Adrenal gland (tissue), 9 donors: ENCODE measurements at regions not wholly inside any gene's neighbourhood (a gene's known extent, or its start where the extent isn't known, plus 50 kb on each side); places are given as distances from the start of the nearest gene placed in this dataset.

ENCODE experiments used
- DNase-seq, 7 donors: peaks; one replicate each; pipeline ENCODE4 v3.0.0-alpha.2; 2019 to 2020
- H3K27ac ChIP-seq, 5 donors: fragments of 200-600 bp; sonication (generic) in 4 of 5; 1 replicate in 3 of 5; 2 replicates in 2 of 5; pipeline versions ENCODE4 v1.5.1 to v1.8.0; 2016 to 2020; ENCODE audit warnings: mild to moderate bottlenecking in 1 of 5
- H3K27me3 ChIP-seq: fragments of 200-600 bp; 2 replicates; pipeline ENCODE4 v1.8.0; 2021
- H3K36me3 ChIP-seq, 2 donors: fragments of 200-600 bp; replicated peaks in 1 of 2; 1 replicate in 1 of 2; 2 replicates in 1 of 2; pipeline versions ENCODE4 v1.5.1 to v1.8.0; 2018 to 2022
- H3K4me1 ChIP-seq, 2 donors: fragments of 200-600 bp; replicated peaks in 1 of 2; 1 replicate in 1 of 2; 2 replicates in 1 of 2; pipeline versions ENCODE4 v1.5.1 to v1.8.0; 2018 to 2021
- H3K4me3 ChIP-seq, 4 donors: fragments of 200-600 bp; sonication (generic) in 3 of 4; one replicate each; pipeline ENCODE4 v1.5.1; 2016 to 2018
- H3K9me3 ChIP-seq, 3 donors: fragments of 200-600 bp; sonication (generic) in 1 of 3; replicated peaks in 1 of 3; 1 replicate in 2 of 3; 2 replicates in 1 of 3; pipeline versions ENCODE4 v1.5.1 to v1.8.0; 2016 to 2021
- POLR2A ChIP-seq, 2 donors: fragments of 450-650 bp; IDR thresholded peaks; one replicate each; pipeline ENCODE4 v1.6.1; 2017; ENCODE audit warnings: antibody characterized with exemption in 2 of 2, mild to moderate bottlenecking in 2 of 2, moderate library complexity in 1 of 2
- WGBS, 4 donors: extraction: QIAGEN DNeasy Blood & Tissue Kit in 2 of 4; methylation state at CpG; one replicate each; pipeline versions ENCODE4 v1.1.5 to v1.1.7; 2013 to 2017; 5-methylcytosine and 5-hydroxymethylcytosine counted together
- intact Hi-C, 2 donors: fragments of 100-400 bp; cut with DNase I; formaldehyde crosslinking; loops; one replicate each; pipeline versions ENCODE4 v1.14.1 to v1.15.0; 2022 to 2023
- TF ChIP-seq, protein P1 (sequence below), 6 experiments: fragments of 450-650 bp in 4 of 6; fragments of 200-600 bp in 2 of 6; sonication (generic) in 1 of 6; IDR thresholded peaks; 1 replicate in 5 of 6; 2 replicates in 1 of 6; pipeline versions ENCODE4 v1.5.1 to v1.8.0; 2016 to 2021; ENCODE audit warnings: antibody characterized with exemption in 6 of 6, mild to moderate bottlenecking in 2 of 6, moderate library complexity in 1 of 6
- donor health status: healthy with polysubstance abuse.
- donor health status: Bipolar disorder and iron deficiency.
- donor health status: DM: yes; HTN: yes; CAD: no.
- donor health status: DM: no; HTN: no; CAD: no.
- donor health status: DM: no; HTN: no; CAD: no.

DNA sequence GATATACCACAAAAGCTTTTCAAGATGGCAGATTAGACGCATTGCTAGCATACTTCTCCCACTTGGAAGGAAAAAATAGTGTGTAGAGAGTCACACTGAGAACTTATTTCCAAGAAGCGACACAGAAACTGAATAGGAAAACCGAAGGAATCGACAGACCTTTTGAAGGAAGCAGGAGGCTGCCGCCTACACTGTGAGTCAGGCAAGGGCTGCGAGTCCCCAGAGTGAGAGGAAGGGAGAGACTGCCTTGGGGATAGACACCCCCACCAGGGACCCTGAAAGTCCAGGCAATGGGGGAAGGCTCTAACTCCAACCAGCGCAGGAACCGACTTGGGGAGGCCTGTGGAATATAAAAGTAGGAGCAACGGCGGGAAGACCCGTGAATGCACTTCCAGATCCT, 53.7 kb upstream of the SIRPG start:
- TF ChIP-seq POLR2A (IDR thresholded peaks at IDR 0.05): no peak
- TF ChIP-seq, protein P1, sequence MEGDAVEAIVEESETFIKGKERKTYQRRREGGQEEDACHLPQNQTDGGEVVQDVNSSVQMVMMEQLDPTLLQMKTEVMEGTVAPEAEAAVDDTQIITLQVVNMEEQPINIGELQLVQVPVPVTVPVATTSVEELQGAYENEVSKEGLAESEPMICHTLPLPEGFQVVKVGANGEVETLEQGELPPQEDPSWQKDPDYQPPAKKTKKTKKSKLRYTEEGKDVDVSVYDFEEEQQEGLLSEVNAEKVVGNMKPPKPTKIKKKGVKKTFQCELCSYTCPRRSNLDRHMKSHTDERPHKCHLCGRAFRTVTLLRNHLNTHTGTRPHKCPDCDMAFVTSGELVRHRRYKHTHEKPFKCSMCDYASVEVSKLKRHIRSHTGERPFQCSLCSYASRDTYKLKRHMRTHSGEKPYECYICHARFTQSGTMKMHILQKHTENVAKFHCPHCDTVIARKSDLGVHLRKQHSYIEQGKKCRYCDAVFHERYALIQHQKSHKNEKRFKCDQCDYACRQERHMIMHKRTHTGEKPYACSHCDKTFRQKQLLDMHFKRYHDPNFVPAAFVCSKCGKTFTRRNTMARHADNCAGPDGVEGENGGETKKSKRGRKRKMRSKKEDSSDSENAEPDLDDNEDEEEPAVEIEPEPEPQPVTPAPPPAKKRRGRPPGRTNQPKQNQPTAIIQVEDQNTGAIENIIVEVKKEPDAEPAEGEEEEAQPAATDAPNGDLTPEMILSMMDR (IDR thresholded peaks at IDR 0.05): no peak
- intact Hi-C loops: no loop called here
- WGBS, 4 donors: 83 to 87% (median 84%) methylated on average over 11 of the region's 11 CpGs

DNA sequence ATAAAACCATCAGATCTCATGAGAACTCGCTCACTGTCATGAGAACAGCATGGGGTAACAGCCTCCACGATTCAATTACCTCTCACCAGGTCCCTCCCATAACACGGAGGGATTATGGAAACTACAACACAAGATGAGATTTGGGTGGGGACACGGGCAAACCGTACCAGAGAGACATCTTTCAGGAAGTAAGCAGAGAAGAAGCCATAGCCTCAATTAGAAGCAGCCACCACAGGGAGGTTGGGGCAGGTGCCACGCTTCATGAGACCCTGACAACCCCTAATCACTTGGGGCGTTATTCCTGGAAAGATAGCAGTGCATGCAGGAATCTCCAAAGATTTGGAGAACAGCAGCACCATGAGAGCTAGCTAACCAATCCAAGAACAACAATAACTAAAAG, 52.9 kb upstream of the SIRPG start:
- Histone ChIP-seq H3K27ac (no peak overlapping the region), H3K27me3 (peaks cover 4% of the 10 kb centered on the region), H3K4me1 (no peaks in the 10 kb centered on the region), H3K9me3 (no peaks in the 10 kb centered on the region), H3K4me3 (no peak overlapping the region), H3K36me3 (no peaks in the 10 kb centered on the region)
- intact Hi-C loops: no loop called here
- 48 to 65% (median 53%) methylated on average over 7 of the region's 7 CpGs for WGBS, 4 donors
- TF ChIP-seq, protein P1 (IDR thresholded peaks at IDR 0.05): no peak
- DNase-seq: no peak

More for the DNA sequence above, 53.7 kb upstream of the SIRPG start:
- no peaks in the 10 kb centered on the region for H3K9me3 ChIP-seq
- no peak overlapping the region for H3K4me3 ChIP-seq
- H3K36me3 ChIP-seq: no peaks in the 10 kb centered on the region
- H3K4me1 ChIP-seq: no peaks in the 10 kb centered on the region
- H3K27ac ChIP-seq: no peak overlapping the region
- no peak for DNase-seq
- H3K27me3 ChIP-seq: peaks cover 4% of the 10 kb centered on the region

DNA sequence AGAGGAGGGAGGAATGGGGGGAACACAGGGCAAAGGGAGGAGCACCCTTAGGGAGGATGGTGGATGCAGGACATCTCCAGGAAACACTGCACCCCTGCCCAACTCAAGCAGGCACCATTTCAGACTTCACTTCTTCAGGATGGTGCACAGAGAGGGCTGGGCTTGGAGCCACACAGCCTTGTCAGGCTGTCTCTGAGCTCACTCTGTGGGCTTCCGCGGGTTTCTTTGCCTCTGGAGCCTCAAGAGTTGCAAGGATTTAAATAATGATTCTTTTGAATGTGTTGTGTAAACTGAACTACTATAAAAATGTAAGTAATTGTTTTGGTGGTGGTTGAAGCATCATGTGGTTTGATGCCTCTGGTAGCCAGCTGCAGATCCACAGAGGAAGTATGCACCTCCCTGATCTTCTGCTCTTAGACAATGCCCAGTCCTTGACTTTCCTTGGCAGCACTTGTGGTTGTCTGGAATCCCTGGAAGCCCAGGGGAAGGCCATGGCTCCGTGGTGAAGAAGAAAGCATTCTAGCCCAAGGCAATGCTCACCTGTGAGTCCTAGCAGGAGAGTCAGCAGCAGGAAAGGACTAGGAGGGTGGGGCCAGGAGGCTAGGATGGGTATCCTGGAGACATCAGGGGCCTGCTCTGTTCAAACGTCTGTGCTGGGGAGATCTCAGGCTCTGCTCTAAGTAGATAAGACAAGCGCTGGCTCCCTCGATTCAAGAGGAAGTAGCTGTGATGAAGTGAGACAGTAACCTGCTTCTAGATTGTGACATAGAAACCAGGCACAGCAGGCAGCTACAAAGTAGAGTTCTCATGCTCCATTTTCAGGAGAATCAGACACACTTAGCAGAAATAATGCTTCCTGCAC, 50.2 kb upstream of the SIRPG start:
- DNase-seq: no peak
- Histone ChIP-seq H3K27ac (no peak overlapping the region), H3K27me3 (peaks cover 4% of the 10 kb centered on the region), H3K9me3 (no peaks in the 10 kb centered on the region), H3K4me3 (no peak overlapping the region), H3K4me1 (no peaks in the 10 kb centered on the region), H3K36me3 (no peaks in the 10 kb centered on the region)
- WGBS, 4 donors: 57 to 64% (median 58%) methylated on average over 5 to 6 of the region's 6 CpGs
- intact Hi-C loops: no loop called here
- TF ChIP-seq POLR2A (IDR thresholded peaks at IDR 0.05): no peak
- TF ChIP-seq, protein P1 (IDR thresholded peaks at IDR 0.05): no peak
